Fibroblast of skin of right biceps (primary cell): ENCODE measurements at regions not wholly inside any gene's neighbourhood (a gene's known extent, or its start where the extent isn't known, plus 50 kb on each side); places are given as distances from the start of the nearest gene placed in this dataset.
"Not testable (repeated sequence)": the region's sequence is repeated elsewhere in the genome, so short reads cannot be mapped to it uniquely, and the experiment has no call there.

Experiments
- DNase-seq: peaks from one replicate; pipeline ENCODE4 v3.0.0-alpha.2; 2013

DNA sequence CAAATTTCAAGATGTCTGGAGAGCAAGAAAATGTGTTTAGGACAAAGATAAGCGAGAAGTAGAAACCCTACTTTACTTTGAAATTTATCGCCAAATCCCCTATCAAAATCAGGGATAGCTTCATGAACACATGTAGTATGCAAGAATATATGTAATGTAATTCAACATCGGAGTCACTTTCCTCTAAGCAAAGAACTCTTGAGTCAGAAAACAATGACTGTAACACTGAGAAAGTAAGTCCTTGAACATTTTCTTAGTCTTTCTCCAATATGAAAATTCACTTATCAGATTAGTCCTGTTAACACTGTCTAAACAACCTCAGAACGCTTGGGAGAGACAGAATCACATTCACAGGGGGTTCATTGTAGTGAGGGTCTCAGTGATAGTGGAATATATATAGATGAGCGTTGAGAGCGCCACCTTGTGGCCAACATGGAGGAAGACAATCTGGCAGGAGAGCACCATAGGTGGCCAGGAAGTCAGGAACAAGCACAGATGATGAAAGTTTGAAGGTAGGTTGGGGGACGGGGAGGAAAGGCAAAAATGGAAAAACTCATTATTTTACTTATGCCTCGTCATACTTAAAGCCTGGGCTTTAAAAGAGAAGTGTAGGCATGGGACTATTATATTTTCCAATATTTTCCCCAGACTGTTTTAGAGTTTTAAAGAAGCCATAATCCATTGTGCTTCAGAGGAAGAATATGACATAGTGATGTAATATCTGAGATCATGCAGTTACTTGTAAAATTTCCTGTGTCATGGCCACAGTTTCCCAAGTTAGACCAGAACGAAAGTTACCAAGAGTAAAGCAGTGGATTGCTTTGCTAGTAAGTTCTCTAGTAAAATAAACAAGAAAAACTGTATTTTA is 115.5 kb upstream of the GNAI1 start:
- DNase-seq: peak; percentile 62

- DNase-seq: no peak
These were observed 117.4 kb upstream of the GNAI1 start for GRCh38 chr7:80017101-80017698.

- peak; percentile 61 for DNase-seq
These were observed 120.1 kb upstream of the GNAI1 start for GRCh38 chr7:80014511-80014910.

DNA sequence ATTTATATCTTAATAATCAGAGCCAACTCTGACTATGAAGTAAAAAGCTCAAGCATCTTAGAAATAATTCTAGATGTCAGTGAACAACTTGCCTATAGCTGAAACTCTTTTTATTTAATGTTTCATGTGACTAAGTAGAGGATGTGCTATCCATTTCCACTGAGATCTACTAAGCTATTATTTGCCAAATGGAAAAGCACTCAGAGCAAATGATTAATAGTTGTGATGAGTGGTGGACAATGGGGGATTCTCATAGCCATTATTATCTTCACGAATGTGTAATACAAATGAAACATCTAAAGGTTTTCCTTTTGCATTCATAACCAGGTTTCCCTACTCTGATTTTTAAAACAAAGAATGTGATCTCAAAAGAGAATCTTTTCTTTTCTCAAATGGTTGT is 126.6 kb upstream of the GNAI1 start:
- DNase-seq: no peak

DNA sequence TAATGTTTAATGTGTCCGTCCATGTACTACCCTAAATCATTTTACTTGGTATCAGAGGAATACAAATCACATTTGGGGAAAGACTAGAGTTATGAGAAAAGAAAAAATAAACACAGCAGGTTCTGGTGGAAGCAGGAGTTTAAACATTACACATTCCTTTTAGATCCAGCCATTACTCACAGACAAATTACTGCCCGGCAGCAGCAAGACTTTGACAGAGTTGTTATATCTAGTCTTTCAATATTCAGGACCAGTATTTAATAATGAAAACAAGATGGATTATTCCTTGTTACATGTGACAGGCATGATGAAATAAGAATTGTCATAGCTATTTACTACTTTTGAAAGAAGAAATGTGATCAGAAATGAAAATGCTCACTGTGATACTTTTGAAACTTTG is 131.8 kb upstream of the GNAI1 start:
- DNase-seq: no peak

DNA sequence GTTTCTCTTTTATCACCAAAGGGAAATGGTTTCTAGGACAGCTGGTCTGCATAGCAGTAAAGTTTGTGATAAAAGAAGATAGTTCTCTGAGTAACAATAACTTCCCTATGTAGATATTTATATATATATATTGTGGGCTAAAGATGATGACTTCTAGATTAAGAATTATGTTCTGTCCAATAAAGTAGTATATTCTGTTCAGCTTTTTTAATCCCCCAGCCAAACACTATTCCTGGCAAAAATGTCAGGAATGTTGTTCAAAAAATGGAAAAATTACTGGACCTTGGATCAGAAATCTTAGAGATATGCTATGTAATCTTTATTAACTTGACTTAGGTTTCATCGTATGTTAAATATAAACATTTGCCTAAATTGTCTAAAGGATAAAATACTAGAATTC is 136.3 kb upstream of the GNAI1 start:
- DNase-seq: peak; percentile 63

DNA sequence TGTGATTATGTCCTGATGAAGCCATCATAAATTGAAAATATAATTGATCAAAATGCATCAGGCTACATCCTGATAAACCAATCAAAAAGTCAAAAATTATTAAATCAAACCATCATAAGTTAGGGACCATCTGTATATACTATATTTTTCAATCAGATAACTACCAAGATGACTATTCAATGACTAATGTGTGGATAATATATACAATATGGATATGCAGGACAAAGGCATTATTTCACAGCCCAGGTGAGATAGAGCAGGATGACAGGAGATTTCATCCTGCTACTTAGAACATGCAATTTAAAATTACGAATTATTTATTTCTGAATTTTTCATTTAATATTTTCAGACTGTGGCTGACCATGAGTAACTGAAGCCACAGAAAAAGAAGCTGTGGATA is 137.3 kb upstream of the GNAI1 start:
- no peak for DNase-seq

GRCh38 chr7:79995741-79996140 is 138.9 kb upstream of the GNAI1 start:
- not testable (repeated sequence) for DNase-seq

DNA sequence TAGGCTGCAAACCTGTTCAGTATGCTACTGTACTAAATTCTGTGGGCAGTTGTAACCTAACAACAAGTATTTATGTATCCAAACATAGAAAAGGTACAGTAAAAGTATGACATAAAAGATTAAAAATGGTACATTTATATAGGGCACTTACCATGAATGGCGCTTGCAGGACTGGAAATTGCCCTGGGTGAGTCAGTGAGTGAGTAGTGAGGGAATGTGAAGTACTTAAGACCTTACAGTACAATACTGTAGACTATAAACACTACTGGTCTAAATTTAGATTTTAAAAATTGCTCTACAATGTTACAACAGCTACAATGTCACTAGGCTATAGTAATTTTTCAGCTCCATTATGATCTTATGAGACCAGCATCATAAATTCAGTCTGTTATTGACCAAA is 146.0 kb upstream of the GNAI1 start:
- peak; percentile 84 for DNase-seq

- peak; percentile 84 for DNase-seq
These were observed 150.4 kb upstream of the GNAI1 start for GRCh38 chr7:79984210-79984609.

GRCh38 chr7:79982141-79982770 is 152.4 kb upstream of the GNAI1 start:
- peak; percentile 85 for DNase-seq

GRCh38 chr7:79980376-79980775 is 154.3 kb upstream of the GNAI1 start:
- no peak for DNase-seq

DNA sequence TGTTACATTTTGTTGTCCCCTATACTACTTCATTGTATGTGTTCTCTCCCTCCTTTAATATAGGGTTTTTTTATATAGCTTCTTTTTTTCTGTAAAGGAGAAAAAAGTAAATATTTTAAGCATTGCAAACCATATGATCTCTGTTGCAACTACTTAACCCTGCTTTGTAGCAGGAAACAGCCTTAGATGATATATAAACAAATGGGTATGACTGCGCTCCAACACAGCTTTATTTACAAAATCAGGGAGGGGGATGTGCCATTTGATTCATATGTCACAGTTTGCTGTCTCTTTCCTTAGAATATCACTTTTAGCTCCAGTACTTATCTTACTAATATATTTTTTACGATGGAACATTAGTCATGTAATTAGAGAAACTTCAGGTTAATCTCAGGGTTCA is 155.2 kb upstream of the GNAI1 start:
- DNase-seq: peak; percentile 62

- DNase-seq: no peak
These were observed 157.2 kb upstream of the GNAI1 start for GRCh38 chr7:79977481-79977880.

DNA sequence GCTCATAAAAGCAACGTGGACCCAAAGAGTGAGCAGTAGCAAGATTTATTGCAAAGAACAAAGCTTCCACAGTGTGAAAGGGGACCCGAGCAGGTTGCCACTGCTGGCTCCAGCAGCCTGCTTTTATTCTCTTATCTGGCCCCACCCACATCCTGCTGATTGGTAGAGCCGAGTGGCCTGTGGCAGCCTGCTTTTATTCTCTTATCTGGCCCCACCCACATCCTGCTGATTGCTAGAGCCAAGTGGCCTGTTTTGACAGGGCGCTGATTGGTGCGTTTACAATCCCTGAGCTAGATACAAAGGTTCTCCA is 158.0 kb upstream of the GNAI1 start:
- not testable (repeated sequence) for DNase-seq

GRCh38 chr7:79975986-79976710 is 158.5 kb upstream of the GNAI1 start:
- not testable (repeated sequence) for DNase-seq

- DNase-seq: no peak
These were observed 161.2 kb upstream of the GNAI1 start for GRCh38 chr7:79973455-79973854.

DNA sequence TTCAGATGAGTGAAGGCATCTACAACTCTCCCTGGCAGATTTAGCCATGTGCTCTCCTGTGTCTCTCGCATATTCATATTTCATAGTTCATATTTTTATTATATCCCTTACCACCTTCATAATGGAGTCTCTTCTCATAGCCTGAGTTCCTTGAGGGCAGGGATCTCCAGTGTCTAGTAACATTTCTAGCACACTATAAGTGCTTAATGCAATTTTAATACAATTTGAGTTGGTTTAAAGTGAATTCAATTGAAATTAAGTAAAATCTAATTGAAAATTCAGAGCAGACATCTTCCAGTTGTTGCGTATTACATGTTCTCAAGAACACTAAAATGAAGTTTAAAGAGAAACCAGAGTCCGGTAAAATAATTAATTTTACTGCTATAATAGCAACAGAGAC is 163.6 kb upstream of the GNAI1 start:
- DNase-seq: no peak

GRCh38 chr7:79968894-79969293 is 165.7 kb upstream of the GNAI1 start:
- no peak for DNase-seq

- no peak for DNase-seq
These were observed 166.5 kb upstream of the GNAI1 start for GRCh38 chr7:79968077-79968648.

- DNase-seq: no peak
These were observed 168.7 kb upstream of the GNAI1 start for GRCh38 chr7:79965946-79966345.

DNA sequence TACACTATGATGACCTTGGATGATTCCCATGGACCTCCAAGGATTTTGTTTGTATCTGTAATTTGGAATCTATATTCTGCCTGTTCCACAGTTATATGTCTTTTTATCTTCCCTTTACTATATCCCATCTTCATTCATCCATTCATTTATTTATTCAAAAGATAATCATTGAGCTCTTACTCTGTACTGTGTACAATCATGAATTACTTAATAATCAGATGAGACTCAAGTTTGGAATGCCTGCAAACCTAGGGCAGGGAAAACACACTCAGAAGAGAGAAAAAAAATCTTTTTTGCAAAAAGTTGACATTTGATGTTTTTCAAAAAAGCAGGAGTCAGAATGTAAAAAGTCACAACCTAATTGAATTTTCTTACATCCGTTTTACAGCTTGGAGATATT is 170.2 kb upstream of the GNAI1 start:
- no peak for DNase-seq

GRCh38 chr7:79953130-79953529 is 181.5 kb upstream of the GNAI1 start:
- no peak for DNase-seq
